PC-3 (cell line): ENCODE measurements at regions not wholly inside any gene's neighbourhood (a gene's known extent, or its start where the extent isn't known, plus 50 kb on each side); places are given as distances from the start of the nearest gene placed in this dataset.

Experiments used
- ATAC-seq: fragments of 200-7000 bp; cut with Tn5 transposase; 2 replicates; pipeline ENCODE4 v1.9.1; 2020; ENCODE audit warnings: mild to moderate bottlenecking, moderate library complexity
- BruUV-seq: library from RNA; stranded (reverse); fragments of 400-500 nt; replicated peaks from 2 replicates; lab custom pipeline; 2021; lab: Mats Ljungman, UMichigan
- CTCF ChIA-PET: fragments of 300-600 bp; sonication (Branson Sonifier 250); formaldehyde crosslinking; loops from one replicate; lab custom pipeline; 2022; ENCODE audit warnings: antibody characterized with exemption; lab: Charles Lee
- POLR2A ChIA-PET: fragments of 300-600 bp; sonication (Branson Sonifier 250); formaldehyde crosslinking; loops from one replicate; lab custom pipeline; 2022; ENCODE audit warnings: antibody characterized with exemption; ENCODE audit not compliant: unreplicated experiment; lab: Charles Lee
- DNase-seq: peaks from one replicate; pipeline ENCODE4 v3.0.0-alpha.2; 2015
- H2AFZ ChIP-seq: fragments of 300-600 bp; sonication (generic); 2 replicates; pipeline ENCODE4 v1.6.0; 2016; ENCODE audit warnings: antibody characterized with exemption, low read length
- H3F3A ChIP-seq: fragments of 300-600 bp; sonication (generic); one replicate; pipeline ENCODE4 v1.6.0; 2017; ENCODE audit warnings: antibody characterized with exemption, low read length, control low read depth, mild to moderate bottlenecking; ENCODE audit not compliant: unreplicated experiment
- H3K27ac ChIP-seq: fragments of 300-600 bp; sonication (generic); 2 replicates; pipeline ENCODE4 v1.5.1; 2016; ENCODE audit warnings: mild to moderate bottlenecking, low read length
- H3K27me3 ChIP-seq: fragments of 300-600 bp; sonication (generic); 2 replicates; pipeline ENCODE4 v1.6.1; 2016; ENCODE audit warnings: low read length, mixed read lengths
- H3K36me3 ChIP-seq: fragments of 300-600 bp; sonication (generic); 2 replicates; pipeline ENCODE4 v1.6.1; 2016; ENCODE audit warnings: low read depth, mixed run types, low read length, mixed read lengths
- H3K4me1 ChIP-seq: fragments of 300-600 bp; sonication (generic); 2 replicates; pipeline ENCODE4 v1.5.1; 2016; ENCODE audit warnings: low read length; ENCODE audit not compliant: insufficient read depth
- H3K4me2 ChIP-seq: fragments of 300-600 bp; sonication (generic); 2 replicates; pipeline ENCODE4 v1.6.0; 2016; ENCODE audit warnings: low read length
- H3K4me3 ChIP-seq: fragments of 300-600 bp; sonication (generic); 2 replicates; pipeline ENCODE4 v1.5.1; 2016; ENCODE audit warnings: mild to moderate bottlenecking, low read length, mixed read lengths
- H3K79me2 ChIP-seq: fragments of 300-600 bp; sonication (generic); 2 replicates; pipeline ENCODE4 v1.6.1; 2017; ENCODE audit warnings: low read length, mixed read lengths
- H3K9ac ChIP-seq: fragments of 300-600 bp; sonication (generic); 2 replicates; pipeline ENCODE4 v1.6.0; 2016; ENCODE audit warnings: mild to moderate bottlenecking, low read length
- H3K9me2 ChIP-seq: fragments of 300-600 bp; sonication (generic); replicated peaks from 2 replicates; pipeline ENCODE4 v1.6.1; 2016; ENCODE audit warnings: mixed run types, low read length, mixed read lengths
- H3K9me3 ChIP-seq: fragments of 300-600 bp; sonication (generic); 2 replicates; pipeline ENCODE4 v1.6.1; 2016; ENCODE audit warnings: low read length, mixed read lengths
- H4K20me1 ChIP-seq: fragments of 300-600 bp; sonication (generic); 2 replicates; pipeline ENCODE4 v1.6.1; 2016; ENCODE audit warnings: low read length, mixed read lengths
- CTCF ChIP-seq: fragments of 300-600 bp; sonication (generic); conservative IDR thresholded peaks from 2 replicates; pipeline ENCODE4 v1.5.1; 2017; ENCODE audit warnings: antibody characterized with exemption, low read depth, mild to moderate bottlenecking, low read length
- EZH2 ChIP-seq: fragments of 300-600 bp; sonication (generic); IDR thresholded peaks from one replicate; pipeline ENCODE4 v1.6.1; 2017; ENCODE audit warnings: antibody characterized with exemption, mild to moderate bottlenecking, low read length; ENCODE audit not compliant: unreplicated experiment
- EZH2phosphoT487 ChIP-seq: fragments of 300-600 bp; sonication (generic); IDR thresholded peaks from 2 replicates; pipeline ENCODE4 v1.6.1; 2018; ENCODE audit warnings: mild to moderate bottlenecking, antibody characterized with exemption, low read length, borderline replicate concordance
- intact Hi-C: fragments of 100-400 bp; cut with micrococcal nuclease; formaldehyde crosslinking; loops from 2 replicates; pipeline ENCODE4 v1.9.0; 2023

DNA sequence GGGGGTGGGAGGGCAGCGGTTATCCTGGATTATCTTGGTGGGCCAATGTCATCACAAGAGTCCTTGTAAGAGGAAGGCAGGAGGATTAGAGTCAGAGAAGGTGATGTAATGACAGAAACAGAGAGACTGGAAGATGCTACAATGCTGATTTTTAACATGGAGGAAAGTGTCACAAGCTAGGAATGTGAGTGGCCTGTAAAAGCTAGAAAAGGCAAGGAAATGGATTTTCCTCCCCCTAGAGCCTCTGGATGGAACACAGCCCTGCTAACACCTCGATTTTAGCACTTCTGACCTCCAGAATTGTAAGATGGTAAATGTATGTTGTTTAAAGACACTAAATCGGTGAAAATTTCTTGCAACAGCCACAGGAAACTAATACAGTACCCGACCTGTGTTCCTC lies 109.3 kb downstream of the MN1 start:
- BruUV-seq, result no TSS peak
- intact Hi-C loops, result no loop called here

DNA sequence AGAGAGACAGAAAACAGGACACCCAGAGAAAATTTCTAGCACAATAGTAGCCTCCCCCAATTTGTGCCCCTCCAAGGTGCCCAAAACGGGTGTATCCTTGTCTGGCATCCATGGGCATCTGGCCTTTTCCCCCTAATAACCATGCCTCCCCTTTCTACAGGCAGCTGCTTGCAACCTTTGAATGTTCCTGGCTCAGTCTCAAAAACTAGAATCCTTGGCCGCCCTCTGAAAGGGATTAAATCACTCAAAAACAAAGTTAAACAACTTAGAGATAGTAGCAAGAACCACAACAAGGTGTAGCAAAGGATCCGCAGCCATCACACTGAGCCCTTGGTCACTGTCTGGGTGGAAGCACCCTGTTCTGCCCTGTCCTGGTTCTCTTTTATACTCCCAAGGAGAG lies 105.6 kb downstream of the MN1 start:
- no peaks in the 10 kb centered on the region for H3K9me2 ChIP-seq
- H3K4me2 ChIP-seq, result no peak overlapping the region
- H2AFZ ChIP-seq, result no peak overlapping the region
- H3F3A ChIP-seq, result no peaks in the 10 kb centered on the region
- intact Hi-C loops, result no loop called here
- TF ChIP-seq EZH2phosphoT487 (no peak), EZH2 (no peak), CTCF (no peak)
- no peaks in the 10 kb centered on the region for H4K20me1 ChIP-seq
- DNase-seq (no peak), ATAC-seq (no peak)
- BruUV-seq, result no TSS peak
- no peaks in the 10 kb centered on the region for H3K27me3 ChIP-seq
- H3K79me2 ChIP-seq, result no peaks in the 10 kb centered on the region
- CTCF ChIA-PET, result no interaction called here
- H3K36me3 ChIP-seq, result no peaks in the 10 kb centered on the region
- H3K9me3 ChIP-seq, result no peaks in the 10 kb centered on the region
- H3K4me1 ChIP-seq, result no peaks in the 10 kb centered on the region
- POLR2A ChIA-PET, result no interaction called here
- H3K4me3 ChIP-seq, result no peak overlapping the region
- no peak overlapping the region for H3K27ac ChIP-seq
- H3K9ac ChIP-seq, result no peak overlapping the region

More for the DNA sequence above, 109.3 kb downstream of the MN1 start:
- no peak overlapping the region for H3K27ac ChIP-seq
- H4K20me1 ChIP-seq, result no peaks in the 10 kb centered on the region
- ATAC-seq, result no peak
- CTCF ChIA-PET, result no interaction called here
- TF ChIP-seq EZH2phosphoT487 (no peak), CTCF (no peak), EZH2 (no peak)
- H3F3A ChIP-seq, result no peaks in the 10 kb centered on the region
- H3K4me2 ChIP-seq, result no peak overlapping the region
- no peak overlapping the region for H3K4me3 ChIP-seq
- POLR2A ChIA-PET, result no interaction called here
- no peak overlapping the region for H2AFZ ChIP-seq
- no peaks in the 10 kb centered on the region for H3K9me3 ChIP-seq
- DNase-seq, result no peak
- no peaks in the 10 kb centered on the region for H3K9me2 ChIP-seq
- no peaks in the 10 kb centered on the region for H3K36me3 ChIP-seq
- no peaks in the 10 kb centered on the region for H3K79me2 ChIP-seq
- no peaks in the 10 kb centered on the region for H3K27me3 ChIP-seq
- no peak overlapping the region for H3K9ac ChIP-seq
- no peaks in the 10 kb centered on the region for H3K4me1 ChIP-seq

DNA sequence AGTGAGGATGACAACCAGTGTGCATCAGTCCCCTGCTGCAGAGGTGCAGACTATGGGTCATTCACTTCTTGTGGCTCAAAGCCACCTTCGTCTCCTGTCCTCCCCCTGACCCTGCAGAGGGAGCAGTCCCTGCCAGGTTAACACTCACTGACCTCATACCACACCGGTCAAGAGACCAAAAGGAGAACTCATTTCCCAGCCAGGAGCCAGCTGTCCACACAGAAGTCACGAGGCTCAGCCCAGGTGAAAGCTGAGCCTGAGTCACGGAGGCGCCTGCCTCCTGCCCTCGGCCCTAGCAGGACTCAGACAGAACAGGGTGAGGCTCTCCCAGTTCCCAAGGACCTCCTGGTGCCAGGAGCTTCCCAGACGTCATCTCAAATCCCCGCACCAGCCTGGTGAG lies 103.7 kb downstream of the MN1 start:
- Histone ChIP-seq H3K4me2 (no peak overlapping the region), H3K79me2 (no peaks in the 10 kb centered on the region), H4K20me1 (no peaks in the 10 kb centered on the region), H3K4me1 (no peaks in the 10 kb centered on the region), H3K36me3 (no peaks in the 10 kb centered on the region), H3K27me3 (no peaks in the 10 kb centered on the region), H3K27ac (no peak overlapping the region), H3K9me3 (no peaks in the 10 kb centered on the region), H3K4me3 (no peak overlapping the region), H3K9me2 (no peaks in the 10 kb centered on the region), H2AFZ (no peak overlapping the region), H3F3A (no peaks in the 10 kb centered on the region), H3K9ac (no peak overlapping the region)
- intact Hi-C loops, result no loop called here
- DNase-seq, result no peak
- ChIA-PET CTCF (no interaction called here), POLR2A (no interaction called here)
- no peak for ATAC-seq
- TF ChIP-seq EZH2 (no peak), CTCF (no peak), EZH2phosphoT487 (no peak)
- no TSS peak for BruUV-seq
